Brain microvascular endothelial cell (primary cell): ENCODE measurements at regions not wholly inside any gene's neighbourhood (a gene's known extent, or its start where the extent isn't known, plus 50 kb on each side); places are given as distances from the start of the nearest gene placed in this dataset.

ENCODE experiments used
- DNase-seq: peaks from one replicate; pipeline ENCODE4 v3.0.0-alpha.2; 2020
- H3K27ac ChIP-seq: fragments of 250-450 bp; sonication (Bioruptor Pico); 2 replicates; pipeline ENCODE4 v1.5.1; 2020; ENCODE audit warnings: mild to moderate bottlenecking, moderate library complexity
- H3K27me3 ChIP-seq: fragments of 250-450 bp; sonication (Bioruptor Pico); replicated peaks from 2 replicates; pipeline ENCODE4 v1.5.1; 2020; ENCODE audit warnings: mild to moderate bottlenecking
- H3K36me3 ChIP-seq: fragments of 250-450 bp; sonication (Bioruptor Pico); replicated peaks from 2 replicates; pipeline ENCODE4 v1.5.1; 2020; ENCODE audit warnings: mild to moderate bottlenecking
- H3K4me3 ChIP-seq: 2 replicates; pipeline ENCODE4 v1.5.1; 2011; ENCODE audit warnings: low read depth, mild to moderate bottlenecking, control low read depth, low read length, moderate library complexity
- in situ Hi-C: cut with HindIII; loops from 2 replicates; pipeline ENCODE4 v1.10.0; 2017; ENCODE audit warnings: low sequenced_read_pairs, low pct_ligation_motif_present
- TF ChIP-seq, protein P1 (sequence below): IDR thresholded peaks from 2 replicates; pipeline ENCODE4 v1.5.1; 2011; ENCODE audit warnings: low read depth, mild to moderate bottlenecking, moderate library complexity, low read length, control low read depth, inconsistent platforms; ENCODE audit errors: missing control alignments

GRCh38 chr5:97538912-97539311, 355.9 kb upstream of the RIOK2 start:
- H3K4me3 ChIP-seq, result no peak overlapping the region
- TF ChIP-seq, protein P1, sequence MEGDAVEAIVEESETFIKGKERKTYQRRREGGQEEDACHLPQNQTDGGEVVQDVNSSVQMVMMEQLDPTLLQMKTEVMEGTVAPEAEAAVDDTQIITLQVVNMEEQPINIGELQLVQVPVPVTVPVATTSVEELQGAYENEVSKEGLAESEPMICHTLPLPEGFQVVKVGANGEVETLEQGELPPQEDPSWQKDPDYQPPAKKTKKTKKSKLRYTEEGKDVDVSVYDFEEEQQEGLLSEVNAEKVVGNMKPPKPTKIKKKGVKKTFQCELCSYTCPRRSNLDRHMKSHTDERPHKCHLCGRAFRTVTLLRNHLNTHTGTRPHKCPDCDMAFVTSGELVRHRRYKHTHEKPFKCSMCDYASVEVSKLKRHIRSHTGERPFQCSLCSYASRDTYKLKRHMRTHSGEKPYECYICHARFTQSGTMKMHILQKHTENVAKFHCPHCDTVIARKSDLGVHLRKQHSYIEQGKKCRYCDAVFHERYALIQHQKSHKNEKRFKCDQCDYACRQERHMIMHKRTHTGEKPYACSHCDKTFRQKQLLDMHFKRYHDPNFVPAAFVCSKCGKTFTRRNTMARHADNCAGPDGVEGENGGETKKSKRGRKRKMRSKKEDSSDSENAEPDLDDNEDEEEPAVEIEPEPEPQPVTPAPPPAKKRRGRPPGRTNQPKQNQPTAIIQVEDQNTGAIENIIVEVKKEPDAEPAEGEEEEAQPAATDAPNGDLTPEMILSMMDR, result no peak
- no peak for DNase-seq
- in situ Hi-C loops, result no loop called here
- H3K27ac ChIP-seq, result no peak overlapping the region
- no peaks in the 10 kb centered on the region for H3K36me3 ChIP-seq
- no peaks in the 10 kb centered on the region for H3K27me3 ChIP-seq

DNA sequence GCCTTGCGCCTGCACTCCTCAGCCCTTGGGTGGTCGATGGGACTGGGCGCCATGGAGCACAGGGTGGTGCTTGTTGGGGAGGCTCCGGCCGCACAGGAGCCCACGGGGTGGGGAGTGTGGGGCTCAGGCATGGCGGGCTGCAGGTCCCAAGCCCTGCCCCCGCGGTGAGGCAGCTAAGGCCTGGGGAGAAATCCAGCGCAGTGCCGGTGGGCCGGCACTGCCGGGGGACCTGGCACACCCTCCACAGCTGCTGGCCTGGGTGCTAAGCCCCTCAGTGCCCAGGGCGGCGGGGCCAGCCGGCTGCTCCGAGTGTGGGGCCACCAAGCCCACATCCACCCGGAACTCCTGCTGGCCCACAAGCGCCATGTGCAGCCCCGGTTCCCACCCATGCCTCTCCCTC, 358.8 kb upstream of the RIOK2 start:
- TF ChIP-seq, protein P1, result no peak
- no peak overlapping the region for H3K4me3 ChIP-seq
- no peaks in the 10 kb centered on the region for H3K36me3 ChIP-seq
- no peak overlapping the region for H3K27ac ChIP-seq
- no peaks in the 10 kb centered on the region for H3K27me3 ChIP-seq
- in situ Hi-C loops, result no loop called here
- DNase-seq, result no peak

DNA sequence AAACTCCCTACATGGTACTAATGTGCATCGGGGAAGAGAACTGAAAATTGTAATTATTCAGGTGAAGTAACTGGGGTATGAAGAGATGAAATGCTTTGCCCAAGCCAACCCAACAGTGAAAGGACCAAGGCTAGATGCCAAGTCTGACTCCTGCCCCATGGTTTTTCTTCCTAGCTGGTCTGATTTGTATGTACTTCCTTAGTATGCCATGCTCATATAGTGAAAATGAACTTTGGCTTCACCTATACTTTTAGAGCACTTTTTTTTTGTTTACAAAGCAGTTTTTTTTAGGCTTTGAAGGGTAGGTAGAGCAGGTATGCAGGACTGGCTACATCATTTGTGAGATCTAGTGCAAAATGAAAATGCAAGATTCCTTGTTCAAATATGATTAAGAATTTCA, 359.4 kb upstream of the RIOK2 start:
- TF ChIP-seq, protein P1, result no peak
- no peak overlapping the region for H3K27ac ChIP-seq
- in situ Hi-C loops, result no loop called here
- DNase-seq, result no peak
- H3K27me3 ChIP-seq, result no peaks in the 10 kb centered on the region
- H3K4me3 ChIP-seq, result no peak overlapping the region
- no peaks in the 10 kb centered on the region for H3K36me3 ChIP-seq

GRCh38 chr5:97543166-97543565, 360.1 kb upstream of the RIOK2 start:
- Histone ChIP-seq H3K36me3 (no peaks in the 10 kb centered on the region), H3K4me3 (no peak overlapping the region), H3K27me3 (no peaks in the 10 kb centered on the region), H3K27ac (no peak overlapping the region)
- TF ChIP-seq, protein P1, result no peak
- DNase-seq, result no peak
- in situ Hi-C loops, result no loop called here

DNA sequence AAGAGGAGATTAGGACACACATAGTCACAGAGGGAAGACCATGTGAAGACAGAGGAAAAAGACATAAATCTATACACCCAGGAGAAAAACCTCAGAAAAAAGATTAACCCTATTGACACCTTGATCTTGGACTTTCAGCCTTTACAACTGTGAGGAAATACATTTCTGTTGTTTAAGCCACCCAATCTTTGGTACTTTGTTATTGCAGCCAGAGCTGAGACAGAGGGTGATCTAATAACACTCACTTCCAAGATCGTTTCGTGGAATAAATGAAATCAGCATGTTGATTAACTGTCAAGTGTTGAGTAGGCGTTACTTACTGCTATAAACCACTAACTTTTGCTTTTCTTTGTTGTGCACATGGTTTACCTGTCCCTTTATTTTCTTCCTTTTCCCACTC, 361.2 kb upstream of the RIOK2 start:
- Histone ChIP-seq H3K27ac (no peak overlapping the region), H3K4me3 (no peak overlapping the region), H3K36me3 (no peaks in the 10 kb centered on the region), H3K27me3 (no peaks in the 10 kb centered on the region)
- no peak for DNase-seq
- in situ Hi-C loops, result no loop called here
- TF ChIP-seq, protein P1, result no peak

DNA sequence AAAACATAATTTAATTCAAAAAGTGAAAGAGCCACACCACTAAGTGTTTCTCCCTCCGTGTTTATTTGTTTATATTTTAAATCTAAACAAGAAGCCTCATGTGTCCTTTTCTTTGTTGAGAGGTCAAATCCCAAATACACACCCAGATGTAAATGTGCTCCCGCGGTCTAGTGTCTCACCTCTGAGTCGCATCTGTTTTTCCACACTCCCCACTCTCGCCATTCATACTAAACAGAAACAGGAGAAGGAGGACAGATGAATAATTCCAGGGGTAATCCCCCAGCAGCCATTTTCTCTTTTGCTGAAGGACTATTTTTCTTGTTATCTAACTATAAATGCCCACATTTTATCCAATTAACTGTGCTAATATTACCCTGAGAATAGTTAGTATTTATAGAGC, 361.6 kb upstream of the RIOK2 start:
- TF ChIP-seq, protein P1, result no peak
- in situ Hi-C loops, result no loop called here
- no peak for DNase-seq
- Histone ChIP-seq H3K27ac (no peak overlapping the region), H3K27me3 (no peaks in the 10 kb centered on the region), H3K36me3 (no peaks in the 10 kb centered on the region), H3K4me3 (no peak overlapping the region)
